ENCODE measurements at regions not wholly inside any gene's neighbourhood (a gene's known extent, or its start where the extent isn't known, plus 50 kb on each side); places are given as distances from the start of the nearest gene placed in this dataset.
A peak's percentile ranks its signal among the peaks of the same experiment; 100 is the strongest.

- H3K36me3 ChIP-seq = no peaks in the 10 kb centered on the region
- H3K27ac ChIP-seq = no peak overlapping the region
- no peaks in the 10 kb centered on the region for H3K27me3 ChIP-seq
- TF ChIP-seq POLR2A (IDR thresholded peaks at IDR 0.05) (no peak), CTCF (IDR thresholded peaks at IDR 0.05) (no peak)
- no peaks in the 10 kb centered on the region for H3K4me1 ChIP-seq
- H3K9me3 ChIP-seq = no peaks in the 10 kb centered on the region
- no peak overlapping the region for H3K4me3 ChIP-seq
- DNase-seq = no peak
Measured at GRCh38 chr11:15793043-15793996, 563.0 kb downstream of the SOX6 start.

- no peak overlapping the region for H3K27ac ChIP-seq
- H3K4me1 ChIP-seq = no peaks in the 10 kb centered on the region
- H3K4me3 ChIP-seq = no peak overlapping the region
- DNase-seq = no peak
- no peaks in the 10 kb centered on the region for H3K36me3 ChIP-seq
- TF ChIP-seq CTCF (IDR thresholded peaks at IDR 0.05) = no peak
- H3K9me3 ChIP-seq = no peaks in the 10 kb centered on the region
- no peaks in the 10 kb centered on the region for H3K27me3 ChIP-seq
Measured at GRCh38 chr11:15794361-15795150, 561.8 kb downstream of the SOX6 start.

- Histone ChIP-seq H3K27ac (no peak overlapping the region), H3K4me3 (no peak overlapping the region), H3K27me3 (no peaks in the 10 kb centered on the region), H3K4me1 (no peaks in the 10 kb centered on the region), H3K36me3 (no peaks in the 10 kb centered on the region), H3K9me3 (no peaks in the 10 kb centered on the region)
- no peak for DNase-seq
- TF ChIP-seq CTCF (IDR thresholded peaks at IDR 0.05) (no peak), POLR2A (IDR thresholded peaks at IDR 0.05) (no peak)
Measured at GRCh38 chr11:15795378-15795777, 561.0 kb downstream of the SOX6 start.

- Histone ChIP-seq H3K36me3 (no peaks in the 10 kb centered on the region), H3K4me3 (no peak overlapping the region), H3K4me1 (no peaks in the 10 kb centered on the region), H3K27ac (peak overlapping the region in 3 of 4 donors; percentile 8 to 36 (median 10)), H3K27me3 (no peaks in the 10 kb centered on the region), H3K9me3 (no peaks in the 10 kb centered on the region)
- peak in 1 of 3 donors; percentile 53 for DNase-seq
- no peak for TF ChIP-seq POLR2A (IDR thresholded peaks at IDR 0.05)
- TF ChIP-seq CTCF (IDR thresholded peaks at IDR 0.05) = no peak
Measured at GRCh38 chr11:15800111-15800800, 556.1 kb downstream of the SOX6 start.

- Histone ChIP-seq H3K36me3 (no peaks in the 10 kb centered on the region), H3K27ac (no peak overlapping the region)
Measured at GRCh38 chr11:15801126-15801525, 555.2 kb downstream of the SOX6 start.

More at GRCh38 chr11:15801126-15801525, 555.2 kb downstream of the SOX6 start:
- Histone ChIP-seq H3K4me1 (no peaks in the 10 kb centered on the region), H3K9me3 (no peaks in the 10 kb centered on the region), H3K4me3 (no peak overlapping the region), H3K27me3 (no peaks in the 10 kb centered on the region)
- DNase-seq = no peak
- TF ChIP-seq CTCF (IDR thresholded peaks at IDR 0.05) (no peak), POLR2A (IDR thresholded peaks at IDR 0.05) (no peak)
